Neuronal stem cell (in vitro differentiated cells): ENCODE measurements at regions not wholly inside any gene's neighbourhood (a gene's known extent, or its start where the extent isn't known, plus 50 kb on each side); places are given as distances from the start of the nearest gene placed in this dataset.

Experiments
- DNase-seq: peaks from one replicate; pipeline ENCODE4 v3.0.0-alpha.2; 2013; ENCODE audit warnings: low spot score
- H2AFZ ChIP-seq: one replicate; pipeline ENCODE4 v1.6.1; 2013; ENCODE audit warnings: mild to moderate bottlenecking, low read length, inconsistent platforms
- H2AK5ac ChIP-seq: 2 replicates; pipeline ENCODE4 v1.6.1; 2013; ENCODE audit warnings: low read depth, mild to moderate bottlenecking, inconsistent platforms, low read length, moderate library complexity, mixed read lengths
- H2BK120ac ChIP-seq: 2 replicates; pipeline ENCODE4 v1.6.1; 2013; ENCODE audit warnings: low read depth, mild to moderate bottlenecking, inconsistent platforms, low read length, moderate library complexity, mixed read lengths
- H2BK12ac ChIP-seq: one replicate; pipeline ENCODE4 v1.6.1; 2013; ENCODE audit warnings: low read length, inconsistent platforms
- H2BK15ac ChIP-seq: 2 replicates; pipeline ENCODE4 v1.6.1; 2013; ENCODE audit warnings: mild to moderate bottlenecking, low read length, inconsistent platforms, mixed read lengths
- H2BK5ac ChIP-seq: one replicate; pipeline ENCODE4 v1.6.1; 2013; ENCODE audit warnings: inconsistent platforms, mild to moderate bottlenecking, low read length, moderate library complexity
- H3K14ac ChIP-seq: one replicate; pipeline ENCODE4 v1.6.1; 2013; ENCODE audit warnings: low read length, inconsistent platforms
- H3K18ac ChIP-seq: 2 replicates; pipeline ENCODE4 v1.6.1; 2013; ENCODE audit warnings: low read length, inconsistent platforms
- H3K23ac ChIP-seq: 2 replicates; pipeline ENCODE4 v1.6.1; 2013; ENCODE audit warnings: low read depth, mild to moderate bottlenecking, mixed read lengths, low read length, inconsistent platforms; ENCODE audit not compliant: poor library complexity
- H3K27ac ChIP-seq: replicated peaks from 3 replicates; pipeline ENCODE4 v1.5.1; 2013; ENCODE audit warnings: low read length, inconsistent platforms
- H3K27me3 ChIP-seq, 3 experiments: 2 replicates each; pipeline ENCODE4 v1.6.1; 2013; ENCODE audit warnings: low read length in 3 of 3, mild to moderate bottlenecking in 2 of 3, inconsistent platforms in 1 of 3, low read depth in 1 of 3, mixed read lengths in 1 of 3, moderate library complexity in 1 of 3; ENCODE audit not compliant: control insufficient read depth in 3 of 3, insufficient read depth in 3 of 3
- H3K36me3 ChIP-seq, 2 donors: replicated peaks in 1 of 2; 2 replicates each; pipeline ENCODE4 v1.6.1; 2013; ENCODE audit warnings: low read length in 2 of 2; ENCODE audit not compliant: control insufficient read depth in 2 of 2, insufficient read depth in 2 of 2
- H3K4ac ChIP-seq: 2 replicates; pipeline ENCODE4 v1.6.1; 2013; ENCODE audit warnings: inconsistent platforms, mild to moderate bottlenecking, low read length, moderate library complexity
- H3K4me1 ChIP-seq, 2 donors: 1 replicate in 1 of 2; 2 replicates in 1 of 2; pipeline ENCODE4 v1.6.1; 2013; ENCODE audit warnings: low read length in 2 of 2, low read depth in 1 of 2; ENCODE audit not compliant: control insufficient read depth in 2 of 2, insufficient read depth in 1 of 2
- H3K4me2 ChIP-seq: one replicate; pipeline ENCODE4 v1.6.1; 2013; ENCODE audit warnings: mild to moderate bottlenecking, low read length, inconsistent platforms; ENCODE audit not compliant: insufficient read depth, poor library complexity, severe bottlenecking
- H3K4me3 ChIP-seq, 2 donors: 2 replicates each; pipeline ENCODE4 v1.5.1; 2013; ENCODE audit warnings: low read length in 2 of 2, mild to moderate bottlenecking in 2 of 2, inconsistent platforms in 1 of 2, moderate library complexity in 1 of 2
- H3K79me1 ChIP-seq: one replicate; pipeline ENCODE4 v1.6.1; 2013; ENCODE audit warnings: low read depth, mild to moderate bottlenecking, inconsistent platforms, low read length, moderate library complexity
- H3K9ac ChIP-seq: one replicate; pipeline ENCODE4 v1.6.1; 2013; ENCODE audit warnings: mild to moderate bottlenecking, low read depth, low read length, inconsistent platforms; ENCODE audit not compliant: poor library complexity
- H3K9me3 ChIP-seq, 2 donors: replicated peaks in 1 of 2; 2 replicates each; pipeline versions ENCODE3 to v1.6.1; 2013; ENCODE audit warnings: low read length in 2 of 2, mild to moderate bottlenecking in 2 of 2, inconsistent platforms in 1 of 2, low read depth in 1 of 2, mixed read lengths in 1 of 2, moderate library complexity in 1 of 2; ENCODE audit not compliant: control insufficient read depth in 2 of 2, insufficient read depth in 1 of 2
- H4K8ac ChIP-seq: one replicate; pipeline ENCODE4 v1.6.1; 2013; ENCODE audit warnings: low read depth, mild to moderate bottlenecking, inconsistent platforms, low read length, moderate library complexity
- H4K91ac ChIP-seq: one replicate; pipeline ENCODE4 v1.6.1; 2013; ENCODE audit warnings: low read length, low read depth, mild to moderate bottlenecking, inconsistent platforms; ENCODE audit not compliant: poor library complexity
- WGBS, 2 donors: extraction: QIAGEN DNeasy Blood & Tissue Kit; methylation state at CpG; one replicate each; pipeline ENCODE4 v1.1.7; 2013; ENCODE audit warnings: missing lambda C conversion rate in 2 of 2, mixed read lengths in 1 of 2; ENCODE audit not compliant: insufficient read length in 2 of 2, insufficient replicate concordance in 1 of 2; ENCODE audit errors: extremely low coverage in 2 of 2; 5-methylcytosine and 5-hydroxymethylcytosine counted together

DNA sequence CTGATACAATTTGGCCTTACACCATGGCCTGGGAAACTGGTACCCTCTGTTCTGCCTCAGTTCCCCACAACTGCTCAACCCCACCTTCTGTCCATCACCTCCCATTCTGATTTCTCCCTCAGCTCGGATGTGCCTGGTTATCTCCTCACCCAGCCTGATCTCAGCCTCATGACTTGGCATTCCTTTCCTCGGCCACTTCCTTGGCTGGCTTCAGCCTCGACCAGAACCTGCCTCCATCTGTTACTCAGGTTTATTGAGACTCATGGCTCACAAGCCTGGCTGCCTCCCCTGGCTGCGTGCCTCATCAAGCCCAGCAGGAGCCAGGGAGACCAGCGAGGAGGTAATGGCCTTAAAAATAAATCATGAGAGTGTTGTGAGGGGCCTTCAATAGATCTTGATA is 356.2 kb upstream of the SPRED2 start:
- Histone ChIP-seq H3K79me1 (no peaks in the 10 kb centered on the region), H3K27me3 (no peaks in the 10 kb centered on the region), H3K18ac (no peak overlapping the region), H3K36me3 (no peaks in the 10 kb centered on the region), H3K9me3 (no peaks in the 10 kb centered on the region), H4K8ac (no peak overlapping the region), H2BK12ac (no peak overlapping the region), H3K4me3 (no peak overlapping the region), H2BK5ac (no peak overlapping the region), H3K9ac (no peak overlapping the region), H4K91ac (no peak overlapping the region), H3K4me2 (no peak overlapping the region), H3K14ac (peak overlapping the region; percentile 90), H2BK120ac (no peak overlapping the region), H3K23ac (peak overlapping the region; percentile 6), H3K4ac (no peak overlapping the region), H2AK5ac (peak overlapping the region; percentile 42), H2BK15ac (no peak overlapping the region), H2AFZ (no peak overlapping the region), H3K27ac (no peak overlapping the region), H3K4me1 (peaks cover 0 to 9% of the 10 kb centered on the region in 2 donors)
- no CpG with 5 or more reads among the region's 5 CpGs for WGBS, 2 donors
- DNase-seq: no peak

GRCh38 chr2:65786765-65787164 is 354.4 kb upstream of the SPRED2 start:
- no peak overlapping the region for H2AFZ ChIP-seq
- H4K91ac ChIP-seq: no peak overlapping the region
- no peaks in the 10 kb centered on the region for H3K79me1 ChIP-seq
- no peak overlapping the region for H3K4me2 ChIP-seq
- H2AK5ac ChIP-seq: no peak overlapping the region
- H3K14ac ChIP-seq: no peak overlapping the region
- DNase-seq: no peak
- no peak overlapping the region for H3K23ac ChIP-seq
- no peak overlapping the region for H4K8ac ChIP-seq
- WGBS, 2 donors: no CpG with 5 or more reads among the region's 1 CpG
- no peaks in the 10 kb centered on the region for H3K9me3 ChIP-seq
- no peak overlapping the region for H2BK5ac ChIP-seq
- no peak overlapping the region for H3K9ac ChIP-seq
- no peak overlapping the region for H3K4ac ChIP-seq
- H2BK15ac ChIP-seq: no peak overlapping the region
- no peak overlapping the region for H2BK12ac ChIP-seq
- no peak overlapping the region for H3K27ac ChIP-seq
- no peaks in the 10 kb centered on the region for H3K36me3 ChIP-seq
- peaks cover 0 to 9% of the 10 kb centered on the region in 2 donors for H3K4me1 ChIP-seq
- no peak overlapping the region for H2BK120ac ChIP-seq
- no peak overlapping the region for H3K18ac ChIP-seq
- H3K27me3 ChIP-seq: no peaks in the 10 kb centered on the region
- no peak overlapping the region for H3K4me3 ChIP-seq

GRCh38 chr2:65786007-65786717 is 353.8 kb upstream of the SPRED2 start:
- Histone ChIP-seq H3K9me3 (no peaks in the 10 kb centered on the region), H3K9ac (no peak overlapping the region), H2BK120ac (no peak overlapping the region), H4K8ac (no peak overlapping the region), H3K27me3 (no peaks in the 10 kb centered on the region), H4K91ac (no peak overlapping the region), H2AFZ (no peak overlapping the region), H3K27ac (no peak overlapping the region), H3K36me3 (no peaks in the 10 kb centered on the region), H3K4me2 (no peak overlapping the region), H3K14ac (no peak overlapping the region), H2BK5ac (no peak overlapping the region), H3K18ac (no peak overlapping the region), H3K4me1 (peaks cover 0 to 7% of the 10 kb centered on the region in 2 donors), H2AK5ac (no peak overlapping the region), H3K79me1 (no peaks in the 10 kb centered on the region), H3K4me3 (no peak overlapping the region), H2BK12ac (no peak overlapping the region), H2BK15ac (no peak overlapping the region), H3K4ac (no peak overlapping the region), H3K23ac (no peak overlapping the region)
- no peak for DNase-seq
- WGBS, 2 donors: no CpG with 5 or more reads among the region's 2 CpGs

- no peaks in the 10 kb centered on the region for H3K79me1 ChIP-seq
- no peaks in the 10 kb centered on the region for H3K9me3 ChIP-seq
- no peak overlapping the region for H3K4me2 ChIP-seq
- H3K18ac ChIP-seq: no peak overlapping the region
- H3K27ac ChIP-seq: no peak overlapping the region
- no peak overlapping the region for H2BK5ac ChIP-seq
- no peaks in the 10 kb centered on the region for H3K27me3 ChIP-seq
- no peak overlapping the region for H3K14ac ChIP-seq
- H2BK15ac ChIP-seq: no peak overlapping the region
- H3K4me3 ChIP-seq: no peak overlapping the region
- H4K91ac ChIP-seq: no peak overlapping the region
- no peak overlapping the region for H4K8ac ChIP-seq
- no peak overlapping the region for H3K4ac ChIP-seq
- no peak for DNase-seq
- no peak overlapping the region for H3K9ac ChIP-seq
- H2BK12ac ChIP-seq: no peak overlapping the region
- no peak overlapping the region for H2BK120ac ChIP-seq
- H2AFZ ChIP-seq: no peak overlapping the region
- H3K23ac ChIP-seq: no peak overlapping the region
- no peaks in the 10 kb centered on the region for H3K36me3 ChIP-seq
- H3K4me1 ChIP-seq: peaks cover 0 to 2% of the 10 kb centered on the region in 2 donors
- no peak overlapping the region for H2AK5ac ChIP-seq
- WGBS, 2 donors: no CpG with 5 or more reads among the region's 5 CpGs
These were observed 350.7 kb upstream of the SPRED2 start for GRCh38 chr2:65782996-65783650.
